Body of pancreas (tissue), 4 donors: ENCODE measurements at regions not wholly inside any gene's neighbourhood (a gene's known extent, or its start where the extent isn't known, plus 50 kb on each side); places are given as distances from the start of the nearest gene placed in this dataset.
A peak's percentile ranks its signal among the peaks of the same experiment; 100 is the strongest.
"Not testable (repeated sequence)": the region's sequence is repeated elsewhere in the genome, so short reads cannot be mapped to it uniquely, and the experiment has no call there.

ENCODE experiments used
- ATAC-seq: fragments of 150-250 bp; one replicate; pipeline ENCODE4 v1.9.1; 2016
- DNase-seq, 4 donors: peaks; one replicate each; pipeline ENCODE4 v3.0.0-alpha.2; 2019
- H3K27ac ChIP-seq, 4 donors: fragments of 200-600 bp; sonication (generic); 1 replicate in 3 of 4; 2 replicates in 1 of 4; pipeline versions ENCODE4 v1.5.1 to v1.6.1; 2016 to 2019; ENCODE audit warnings: mild to moderate bottlenecking in 1 of 4, mixed read lengths in 1 of 4, moderate library complexity in 1 of 4
- H3K27me3 ChIP-seq, 2 donors: fragments of 200-600 bp; sonication (generic); one replicate each; pipeline ENCODE4 v1.6.0; 2016; ENCODE audit warnings: mild to moderate bottlenecking in 1 of 2
- H3K36me3 ChIP-seq, 2 donors: fragments of 200-600 bp; sonication (generic); replicated peaks in 1 of 2; 2 replicates each; pipeline ENCODE4 v1.5.1; 2016; ENCODE audit warnings: low read depth in 2 of 2; ENCODE audit not compliant: insufficient read depth in 1 of 2
- H3K4me1 ChIP-seq: fragments of 200-600 bp; sonication (generic); one replicate; pipeline ENCODE4 v1.6.0; 2016
- H3K4me3 ChIP-seq, 2 donors: fragments of 200-600 bp; sonication (generic); 1 replicate in 1 of 2; 2 replicates in 1 of 2; pipeline ENCODE4 v1.5.1; 2016 to 2019
- H3K9me3 ChIP-seq, 3 donors: fragments of 200-600 bp; sonication (generic); 1 replicate in 2 of 3; 2 replicates in 1 of 3; pipeline ENCODE4 v1.5.1; 2016
- CTCF ChIP-seq, 7 experiments: fragments of 450-650 bp in 4 of 7; fragments of 200-600 bp in 3 of 7; sonication (generic) in 3 of 7; IDR thresholded peaks; one replicate each; pipeline ENCODE4 v1.5.1; 2016 to 2019; ENCODE audit warnings: antibody characterized with exemption in 7 of 7
- POLR2A ChIP-seq, 3 donors: fragments of 450-650 bp; IDR thresholded peaks; one replicate each; pipeline ENCODE4 v1.6.1; 2016; ENCODE audit warnings: antibody characterized with exemption in 3 of 3, mild to moderate bottlenecking in 2 of 3
- WGBS, 2 donors: methylation state at CpG; one replicate each; pipeline ENCODE4 v1.1.5; 2017; 5-methylcytosine and 5-hydroxymethylcytosine counted together
- intact Hi-C: fragments of 100-400 bp; cut with DNase I; formaldehyde crosslinking; loops from one replicate; pipeline ENCODE4 v1.15.1; 2023

GRCh38 chr1:201730611-201731010 lies 98.3 kb upstream of the IPO9 start:
- no peaks in the 10 kb centered on the region for H3K27me3 ChIP-seq
- H3K9me3 ChIP-seq: no peaks in the 10 kb centered on the region
- DNase-seq: no peak
- peaks cover 8% of the 10 kb centered on the region for H3K4me1 ChIP-seq
- intact Hi-C loops: no loop called here
- TF ChIP-seq CTCF (IDR thresholded peaks at IDR 0.05) (no peak), POLR2A (IDR thresholded peaks at IDR 0.05) (no peak)
- H3K36me3 ChIP-seq: no peaks in the 10 kb centered on the region
- 69 to 87% methylated on average over 2 of the region's 2 CpGs for WGBS, 2 donors
- ATAC-seq: no peak
- H3K27ac ChIP-seq: no peak overlapping the region
- no peak overlapping the region for H3K4me3 ChIP-seq

DNA sequence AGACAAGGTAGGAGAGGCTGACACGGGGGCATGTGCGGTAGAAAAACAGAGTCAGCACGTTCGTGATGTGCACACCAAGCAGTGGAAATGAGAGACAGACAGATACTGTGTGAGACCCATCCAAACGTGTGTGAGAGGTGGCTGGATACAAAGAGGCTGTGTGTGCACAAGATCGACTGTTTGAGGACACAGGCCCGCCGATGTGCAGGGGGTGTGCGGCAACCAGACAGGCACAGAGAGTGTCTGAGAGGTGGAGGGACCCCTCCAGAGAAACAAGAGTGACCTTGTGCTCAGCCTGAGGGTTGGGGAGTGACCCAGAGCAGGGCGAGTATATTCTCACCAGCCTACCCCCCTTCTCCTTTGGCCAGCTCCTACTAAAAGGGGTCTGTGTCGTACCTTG lies 97.8 kb upstream of the IPO9 start:
- Histone ChIP-seq H3K9me3 (no peaks in the 10 kb centered on the region), H3K36me3 (no peaks in the 10 kb centered on the region), H3K27me3 (no peaks in the 10 kb centered on the region), H3K4me1 (peaks cover 8% of the 10 kb centered on the region), H3K27ac (no peak overlapping the region), H3K4me3 (no peak overlapping the region)
- DNase-seq (no peak), ATAC-seq (no peak)
- 78 to 79% methylated on average over 10 to 11 of the region's 11 CpGs for WGBS, 2 donors
- no peak for TF ChIP-seq CTCF (IDR thresholded peaks at IDR 0.05)
- no peak for TF ChIP-seq POLR2A (IDR thresholded peaks at IDR 0.05)
- intact Hi-C loops: no loop called here

GRCh38 chr1:201731592-201731991 lies 97.4 kb upstream of the IPO9 start:
- WGBS, 2 donors: 17 to 31% methylated on average over 1 of the region's 1 CpG
- TF ChIP-seq CTCF (IDR thresholded peaks at IDR 0.05) (no peak), POLR2A (IDR thresholded peaks at IDR 0.05) (no peak)
- intact Hi-C loops: no loop called here

DNA sequence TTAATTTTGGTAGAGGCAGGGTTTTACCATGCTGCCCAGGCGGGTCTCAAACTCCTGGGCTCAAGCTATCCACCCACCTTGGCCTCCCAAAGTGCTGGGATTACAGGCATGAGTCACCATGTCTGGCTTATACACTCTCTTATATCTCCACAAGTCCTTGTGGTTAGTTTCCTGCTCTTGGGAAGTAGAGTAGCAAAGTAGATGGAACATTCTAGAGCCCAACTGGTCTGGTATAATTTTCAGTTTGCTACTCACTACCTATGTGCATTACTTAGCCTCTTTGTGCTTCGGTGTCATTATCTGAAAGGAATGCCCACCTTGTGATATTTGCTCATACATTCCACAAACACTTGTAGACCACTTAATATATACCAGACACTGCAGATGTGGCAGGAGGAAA lies 96.6 kb upstream of the IPO9 start:
- Histone ChIP-seq H3K36me3 (no peaks in the 10 kb centered on the region), H3K4me3 (no peak overlapping the region), H3K27me3 (no peaks in the 10 kb centered on the region), H3K4me1 (peaks cover 8% of the 10 kb centered on the region), H3K9me3 (no peaks in the 10 kb centered on the region), H3K27ac (no peak overlapping the region)
- 82 to 90% methylated on average over 2 of the region's 2 CpGs for WGBS, 2 donors
- DNase-seq (no peak), ATAC-seq (no peak)
- TF ChIP-seq POLR2A (IDR thresholded peaks at IDR 0.05): no peak
- no peak for TF ChIP-seq CTCF (IDR thresholded peaks at IDR 0.05)
- intact Hi-C loops: no loop called here

More at GRCh38 chr1:201731592-201731991, 97.4 kb upstream of the IPO9 start:
- ATAC-seq (no peak), DNase-seq (peak in 1 of 4 donors; percentile 30)
- Histone ChIP-seq H3K27me3 (no peaks in the 10 kb centered on the region), H3K4me1 (peaks cover 8% of the 10 kb centered on the region), H3K36me3 (no peaks in the 10 kb centered on the region), H3K4me3 (no peak overlapping the region), H3K27ac (no peak overlapping the region), H3K9me3 (no peaks in the 10 kb centered on the region)

GRCh38 chr1:201734221-201734620 lies 94.7 kb upstream of the IPO9 start:
- 78 to 80% methylated on average over 4 of the region's 4 CpGs for WGBS, 2 donors
- H3K9me3 ChIP-seq, H3K4me3 ChIP-seq, H3K36me3 ChIP-seq, H3K27ac ChIP-seq, intact Hi-C loops, DNase-seq, H3K27me3 ChIP-seq, ATAC-seq: not testable (repeated sequence)
- peaks cover 14% of the 10 kb centered on the region for H3K4me1 ChIP-seq
